ENCODE measurements at regions not wholly inside any gene's neighbourhood (a gene's known extent, or its start where the extent isn't known, plus 50 kb on each side); places are given as distances from the start of the nearest gene placed in this dataset.

DNA sequence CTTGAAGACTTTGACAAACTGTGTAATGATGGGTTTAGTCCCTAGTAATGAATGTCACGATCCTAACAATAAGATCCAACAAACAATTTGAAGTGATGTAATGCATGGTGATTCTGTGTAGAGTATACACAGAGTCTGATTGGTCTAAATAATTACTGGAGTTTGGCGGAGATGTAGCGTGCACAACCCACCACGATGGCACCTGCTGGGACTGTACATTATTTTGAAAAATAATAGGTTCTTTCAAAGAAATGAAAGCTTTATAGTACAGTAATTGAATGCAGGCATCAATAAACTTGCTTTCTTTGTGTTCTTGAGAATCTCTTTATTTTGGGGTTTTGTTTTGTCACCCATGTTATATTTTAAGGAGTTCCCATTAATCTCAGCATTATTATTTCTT is 902.2 kb upstream of the PCDH7 start:
- no peak overlapping the region for H3K27ac ChIP-seq
- TF ChIP-seq CTCF (conservative IDR thresholded peaks at IDR 0.05) = no peak

GRCh38 chr4:29829067-29829466 is 891.1 kb upstream of the PCDH7 start:
- H3K27ac ChIP-seq = no peak overlapping the region
- no peak for TF ChIP-seq CTCF (conservative IDR thresholded peaks at IDR 0.05)

GRCh38 chr4:29852537-29852936 is 867.6 kb upstream of the PCDH7 start:
- no peak overlapping the region for H3K27ac ChIP-seq
- no peak for TF ChIP-seq CTCF (conservative IDR thresholded peaks at IDR 0.05)

- no peak overlapping the region for H3K27ac ChIP-seq
- TF ChIP-seq CTCF (conservative IDR thresholded peaks at IDR 0.05) = no peak
Measured at GRCh38 chr4:29853833-29854232, 866.3 kb upstream of the PCDH7 start.

GRCh38 chr4:29861307-29861706 is 858.9 kb upstream of the PCDH7 start:
- no peak overlapping the region for H3K27ac ChIP-seq
- no peak for TF ChIP-seq CTCF (conservative IDR thresholded peaks at IDR 0.05)

GRCh38 chr4:29867412-29867811 is 852.8 kb upstream of the PCDH7 start:
- TF ChIP-seq CTCF (conservative IDR thresholded peaks at IDR 0.05) = no peak; the same call in 1 of the 2 replicates
- no peak overlapping the region for H3K27ac ChIP-seq

DNA sequence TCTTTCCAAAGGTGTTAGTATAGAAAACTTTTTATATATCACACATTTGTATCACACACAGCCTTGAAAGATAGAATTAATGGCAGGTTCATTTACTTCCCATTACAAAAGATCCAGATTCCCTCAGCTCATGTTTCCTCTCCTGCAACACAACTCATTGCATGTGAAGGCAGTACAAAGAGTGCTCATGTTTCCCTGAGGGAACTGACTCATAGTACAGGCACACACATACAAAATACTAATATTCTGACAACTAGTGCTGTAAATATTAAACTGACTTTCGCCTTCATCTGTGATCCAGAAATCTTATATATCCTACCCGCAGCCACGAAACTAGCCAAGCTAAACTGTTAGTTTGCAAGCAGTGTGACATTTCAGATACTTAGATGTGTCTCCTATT is 819.8 kb upstream of the PCDH7 start:
- TF ChIP-seq CTCF (conservative IDR thresholded peaks at IDR 0.05) = no peak
- no peak overlapping the region for H3K27ac ChIP-seq

- H3K27ac ChIP-seq = no peak overlapping the region
- no peak for TF ChIP-seq CTCF (conservative IDR thresholded peaks at IDR 0.05)
Measured at GRCh38 chr4:29908276-29908675, 811.9 kb upstream of the PCDH7 start.

Data from VCaP (cell line).